ENCODE measurements at regions not wholly inside any gene's neighbourhood (a gene's known extent, or its start where the extent isn't known, plus 50 kb on each side); places are given as distances from the start of the nearest gene placed in this dataset.
"Not testable (repeated sequence)": the region's sequence is repeated elsewhere in the genome, so short reads cannot be mapped to it uniquely, and the experiment has no call there.

GRCh38 chr5:17077440-17078233, 139.8 kb upstream of the BASP1 start:
- intact Hi-C loops (cut with micrococcal nuclease), result no loop called here
- ATAC-seq (ENCODE audit: low read depth), result no peak
- Mint-ChIP-seq H3K4me1 (no peaks in the 10 kb centered on the region), H3K36me3 (ENCODE audit: low read depth) (no peaks in the 10 kb centered on the region), H3K27ac (no peak overlapping the region), H3K27me3 (no peaks in the 10 kb centered on the region), H3K4me3 (no peak overlapping the region), H3K9me3 (no peaks in the 10 kb centered on the region)
- POLR2A ChIA-PET, result no interaction called here
- no peak for TF ChIP-seq CTCF (IDR thresholded peaks at IDR 0.05)
- DNase-seq, result no peak
- CTCF ChIA-PET, result no interaction called here

- H3K27me3 Mint-ChIP-seq, result no peaks in the 10 kb centered on the region
- POLR2A ChIA-PET, result no interaction called here
- no peaks in the 10 kb centered on the region for H3K9me3 Mint-ChIP-seq
These were observed 137.9 kb upstream of the BASP1 start for GRCh38 chr5:17079562-17079961.

GRCh38 chr5:17080361-17080760, 137.1 kb upstream of the BASP1 start:
- CTCF ChIA-PET, result no interaction called here
- no peak overlapping the region for H3K27ac Mint-ChIP-seq
- no peaks in the 10 kb centered on the region for H3K9me3 Mint-ChIP-seq
- ATAC-seq (ENCODE audit: low read depth), result no peak
- H3K36me3 Mint-ChIP-seq (ENCODE audit: low read depth), result no peaks in the 10 kb centered on the region
- no peaks in the 10 kb centered on the region for H3K27me3 Mint-ChIP-seq
- TF ChIP-seq CTCF (IDR thresholded peaks at IDR 0.05), result no peak
- POLR2A ChIA-PET, result no interaction called here
- no peaks in the 10 kb centered on the region for H3K4me1 Mint-ChIP-seq
- no peak overlapping the region for H3K4me3 Mint-ChIP-seq
- no peak for DNase-seq
- intact Hi-C loops (cut with micrococcal nuclease), result no loop called here

More at GRCh38 chr5:17079562-17079961, 137.9 kb upstream of the BASP1 start:
- DNase-seq (no peak), ATAC-seq (ENCODE audit: low read depth) (no peak)
- intact Hi-C loops (cut with micrococcal nuclease), result no loop called here
- no peak overlapping the region for H3K27ac Mint-ChIP-seq
- H3K4me3 Mint-ChIP-seq, result no peak overlapping the region
- no peak for TF ChIP-seq CTCF (IDR thresholded peaks at IDR 0.05)
- H3K4me1 Mint-ChIP-seq, result no peaks in the 10 kb centered on the region
- no peaks in the 10 kb centered on the region for H3K36me3 Mint-ChIP-seq (ENCODE audit: low read depth)
- CTCF ChIA-PET, result no interaction called here

GRCh38 chr5:17081142-17081541, 136.3 kb upstream of the BASP1 start:
- Mint-ChIP-seq H3K27ac (no peak overlapping the region), H3K27me3 (no peaks in the 10 kb centered on the region), H3K9me3 (no peaks in the 10 kb centered on the region), H3K4me1 (no peaks in the 10 kb centered on the region), H3K36me3 (ENCODE audit: low read depth) (no peaks in the 10 kb centered on the region), H3K4me3 (no peak overlapping the region)
- ChIA-PET POLR2A (no interaction called here), CTCF (no interaction called here)
- no peak for DNase-seq
- intact Hi-C loops (cut with micrococcal nuclease), result no loop called here
- ATAC-seq (ENCODE audit: low read depth), result no peak
- TF ChIP-seq CTCF (IDR thresholded peaks at IDR 0.05), result no peak

- H3K4me1 Mint-ChIP-seq; ATAC-seq (ENCODE audit: low read depth); DNase-seq; CTCF ChIA-PET; H3K9me3 Mint-ChIP-seq; intact Hi-C loops (cut with micrococcal nuclease); H3K36me3 Mint-ChIP-seq (ENCODE audit: low read depth); H3K27me3 Mint-ChIP-seq; POLR2A ChIA-PET; H3K4me3 Mint-ChIP-seq; H3K27ac Mint-ChIP-seq: not testable (repeated sequence)
These were observed 134.2 kb upstream of the BASP1 start for GRCh38 chr5:17083276-17083675.

- CTCF ChIA-PET, result no interaction called here
These were observed 130.4 kb upstream of the BASP1 start for GRCh38 chr5:17087035-17087434.

More at GRCh38 chr5:17087035-17087434, 130.4 kb upstream of the BASP1 start:
- H3K9me3 Mint-ChIP-seq, result no peaks in the 10 kb centered on the region
- H3K4me1 Mint-ChIP-seq, result no peaks in the 10 kb centered on the region
- no peaks in the 10 kb centered on the region for H3K36me3 Mint-ChIP-seq (ENCODE audit: low read depth)
- no peak for TF ChIP-seq CTCF (IDR thresholded peaks at IDR 0.05)
- H3K4me3 Mint-ChIP-seq, result no peak overlapping the region
- POLR2A ChIA-PET, result interaction anchor here (0.6 kb wide), 1 partner anchor 1610 kb away, joined by 6 read pairs; no protein-coding TSS in a partner anchor
- H3K27me3 Mint-ChIP-seq, result no peaks in the 10 kb centered on the region
- no peak for DNase-seq
- H3K27ac Mint-ChIP-seq, result no peak overlapping the region
- no peak for ATAC-seq (ENCODE audit: low read depth)
- intact Hi-C loops (cut with micrococcal nuclease), result no loop called here
